ENCODE measurements at regions not wholly inside any gene's neighbourhood (a gene's known extent, or its start where the extent isn't known, plus 50 kb on each side); places are given as distances from the start of the nearest gene placed in this dataset.

DNA sequence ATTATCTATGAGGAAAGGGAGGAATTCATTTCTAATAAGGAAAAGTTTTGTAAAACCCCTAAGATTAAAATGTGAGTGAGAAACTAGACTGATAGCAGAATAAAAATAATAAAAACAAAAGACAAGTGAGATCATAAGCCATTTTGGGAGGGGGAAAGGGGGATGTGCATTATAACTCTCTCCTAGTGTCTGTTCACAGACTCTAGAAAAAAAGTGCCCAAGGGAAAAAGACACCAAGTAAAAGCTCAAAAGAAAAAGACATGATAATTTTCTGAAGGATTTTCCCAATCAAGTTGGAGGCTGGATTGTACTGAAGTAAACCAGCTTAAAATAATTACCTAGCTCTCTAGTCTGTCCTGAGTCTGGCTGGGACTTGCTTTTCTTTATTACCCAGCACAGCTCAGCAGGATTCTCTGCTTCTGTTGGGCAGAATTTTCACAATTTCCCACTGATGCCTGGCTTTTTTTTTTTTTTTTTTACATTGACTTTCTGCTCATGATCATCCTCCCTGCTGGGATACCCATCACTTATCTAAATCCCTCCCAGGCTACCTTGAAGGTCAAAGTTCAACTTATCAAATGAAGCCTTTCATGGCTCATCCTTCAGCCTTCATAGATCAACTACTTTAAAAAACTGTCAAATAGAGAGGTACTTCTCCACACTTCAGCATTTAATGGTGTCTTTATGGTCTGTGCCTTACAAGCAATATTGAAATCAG is 124.2 kb upstream of the KCNJ16 start:
- DNase-seq (no peak), ATAC-seq (no peak), FAIRE-seq (no peak)
- intact Hi-C loops (cut with DNase I): no loop called here
- no peak for TF ChIP-seq CTCF (IDR thresholded peaks at IDR 0.05)
- Histone ChIP-seq H3K27ac (no peak overlapping the region), H3K4me3 (no peak overlapping the region), H3K27me3 (no peaks in the 10 kb centered on the region), H3K4me1 (peaks cover 0 to 3% (median 0%) of the 10 kb centered on the region in 3 donors), H3K9me3 (no peaks in the 10 kb centered on the region), H3K36me3 (no peaks in the 10 kb centered on the region)

- no peaks in the 10 kb centered on the region for H3K9me3 ChIP-seq
- TF ChIP-seq CTCF (IDR thresholded peaks at IDR 0.05): no peak
- peaks cover 0 to 3% (median 0%) of the 10 kb centered on the region in 3 donors for H3K4me1 ChIP-seq
- 74 to 76% methylated on average over 3 of the region's 3 CpGs for WGBS, 2 donors
- no peak overlapping the region for H3K4me3 ChIP-seq
- FAIRE-seq (no peak), DNase-seq (no peak), ATAC-seq (no peak)
- no peak overlapping the region for H3K27ac ChIP-seq
- intact Hi-C loops (cut with DNase I): no loop called here
- no peaks in the 10 kb centered on the region for H3K36me3 ChIP-seq
- no peaks in the 10 kb centered on the region for H3K27me3 ChIP-seq
These were observed 120.6 kb upstream of the KCNJ16 start for GRCh38 chr17:69954241-69954925.

DNA sequence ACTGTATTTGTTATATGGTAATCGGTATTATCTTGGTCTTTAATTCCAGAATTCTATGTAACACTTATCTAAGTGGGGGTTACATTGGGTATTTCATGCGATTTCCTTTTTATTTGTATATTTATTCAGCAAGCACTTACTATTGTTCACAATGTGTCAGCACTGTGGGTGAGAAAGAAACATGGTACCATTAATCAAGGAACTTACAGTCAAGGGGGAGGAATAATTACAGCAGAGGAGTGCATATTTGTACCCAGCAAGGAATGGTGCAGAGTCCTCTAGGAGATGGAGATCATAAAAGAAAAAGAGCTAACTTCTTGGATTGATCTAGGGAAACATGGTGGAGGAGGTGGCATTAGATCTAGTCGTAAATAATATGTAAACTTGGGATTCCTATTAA is 117.0 kb upstream of the KCNJ16 start:
- ATAC-seq: no peak
- DNase-seq: no peak
- no peak for TF ChIP-seq CTCF (IDR thresholded peaks at IDR 0.05)
- H3K27ac ChIP-seq: no peak overlapping the region
- no peaks in the 10 kb centered on the region for H3K4me1 ChIP-seq
- H3K9me3 ChIP-seq: no peaks in the 10 kb centered on the region
- FAIRE-seq: no peak
- intact Hi-C loops (cut with DNase I): no loop called here
- no peaks in the 10 kb centered on the region for H3K27me3 ChIP-seq
- no peak overlapping the region for H3K4me3 ChIP-seq
- no peaks in the 10 kb centered on the region for H3K36me3 ChIP-seq
- 78 to 79% methylated on average over 3 of the region's 3 CpGs for WGBS, 2 donors

DNA sequence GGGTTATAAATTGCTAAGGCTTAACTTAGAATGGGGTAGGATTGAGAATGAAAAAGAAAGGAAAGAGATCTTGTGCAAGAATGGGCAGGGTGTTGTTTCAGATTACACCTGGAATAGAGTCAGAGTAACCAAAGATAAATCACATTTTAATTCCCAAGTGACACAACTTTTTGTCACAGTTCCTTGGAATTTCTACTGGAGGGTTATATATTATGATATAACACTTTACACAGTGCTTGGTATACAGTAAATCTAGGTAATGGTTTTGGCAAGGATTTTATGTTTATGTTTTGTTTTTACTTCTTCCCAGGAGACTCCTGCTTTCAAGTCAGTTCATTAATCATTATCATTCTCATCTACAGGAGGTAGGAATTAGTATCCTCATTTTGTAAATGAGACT is 115.7 kb upstream of the KCNJ16 start:
- Histone ChIP-seq H3K4me3 (no peak overlapping the region), H3K36me3 (no peaks in the 10 kb centered on the region), H3K27ac (no peak overlapping the region), H3K9me3 (no peaks in the 10 kb centered on the region), H3K27me3 (no peaks in the 10 kb centered on the region), H3K4me1 (no peaks in the 10 kb centered on the region)
- intact Hi-C loops (cut with DNase I): no loop called here
- DNase-seq (no peak), FAIRE-seq (no peak), ATAC-seq (no peak)
- TF ChIP-seq CTCF (IDR thresholded peaks at IDR 0.05): no peak

DNA sequence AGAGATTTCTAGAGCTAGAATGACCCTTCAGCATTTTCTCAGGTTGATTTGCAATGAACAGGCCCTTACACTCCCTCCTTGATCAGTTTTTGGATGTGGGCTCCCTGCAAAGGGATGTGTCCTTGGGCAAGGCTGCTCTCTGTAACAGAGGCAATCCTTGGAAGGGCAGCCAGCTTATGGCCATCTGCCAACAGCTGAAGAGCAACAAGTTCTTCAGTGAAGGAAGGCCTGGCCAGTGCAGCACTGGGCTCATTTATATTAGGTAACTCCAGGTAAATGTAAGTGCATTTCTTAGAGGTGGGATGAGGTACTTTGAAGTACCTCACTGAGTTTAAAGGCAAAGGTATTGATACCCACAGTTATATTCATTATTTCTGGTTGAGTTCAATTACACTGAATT is 114.3 kb upstream of the KCNJ16 start:
- DNase-seq: peak in 5 of 6 donors; percentile 4 to 56 (median 20)
- H3K27me3 ChIP-seq: no peaks in the 10 kb centered on the region
- no peak for TF ChIP-seq CTCF (IDR thresholded peaks at IDR 0.05)
- H3K9me3 ChIP-seq: no peaks in the 10 kb centered on the region
- no peak for FAIRE-seq
- H3K27ac ChIP-seq: no peak overlapping the region
- H3K4me1 ChIP-seq: no peaks in the 10 kb centered on the region
- intact Hi-C loops (cut with DNase I): no loop called here
- no peak overlapping the region for H3K4me3 ChIP-seq
- H3K36me3 ChIP-seq: no peaks in the 10 kb centered on the region
- ATAC-seq: peak in 1 of 4 donors; percentile 40
